Peyer's patch (tissue), 4 donors: ENCODE measurements at regions not wholly inside any gene's neighbourhood (a gene's known extent, or its start where the extent isn't known, plus 50 kb on each side); places are given as distances from the start of the nearest gene placed in this dataset.

Source experiments
- CTCF ChIP-seq, 6 experiments: fragments of 450-650 bp in 4 of 6; fragments of 200-600 bp in 2 of 6; sonication (generic) in 1 of 6; IDR thresholded peaks; one replicate each; pipeline ENCODE4 v1.5.1; 2017 to 2019; ENCODE audit warnings: antibody characterized with exemption in 6 of 6, mild to moderate bottlenecking in 3 of 6, moderate library complexity in 1 of 6
- POLR2A ChIP-seq, 2 donors: fragments of 450-650 bp; IDR thresholded peaks; one replicate each; pipeline ENCODE4 v1.5.1; 2017; ENCODE audit warnings: antibody characterized with exemption in 2 of 2, mild to moderate bottlenecking in 2 of 2, moderate library complexity in 2 of 2

DNA sequence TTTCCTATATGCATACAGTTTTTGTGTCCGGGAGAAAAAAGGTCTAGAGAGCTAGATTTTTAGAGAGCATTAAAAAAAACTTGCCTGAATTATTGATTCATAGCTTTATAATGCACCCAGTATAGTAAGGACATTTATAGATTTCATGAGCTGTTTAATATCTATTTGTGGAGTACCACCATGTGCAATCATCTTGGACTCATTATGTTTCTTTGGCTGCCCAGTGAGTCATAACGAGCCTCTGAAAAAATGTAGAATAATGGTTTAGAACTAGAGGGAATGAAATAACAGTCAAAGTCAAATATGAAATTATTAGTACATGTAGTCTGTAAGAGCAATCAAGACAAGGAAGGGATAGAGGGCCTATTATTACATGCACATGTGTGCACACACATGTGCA, 350.0 kb downstream of the CD83 start:
- TF ChIP-seq CTCF (IDR thresholded peaks at IDR 0.05) (no peak), POLR2A (IDR thresholded peaks at IDR 0.05) (no peak)
